Thoracic aorta (tissue), 2 donors: ENCODE measurements at regions not wholly inside any gene's neighbourhood (a gene's known extent, or its start where the extent isn't known, plus 50 kb on each side); places are given as distances from the start of the nearest gene placed in this dataset.

Experiments
- ATAC-seq: fragments of 150-250 bp; one replicate; pipeline ENCODE4 v1.8.0; 2017; ENCODE audit warnings: low read depth; ENCODE audit not compliant: insufficient number of reproducible peaks, low FRiP score
- DNase-seq: peaks from one replicate; pipeline ENCODE4 v3.0.0-alpha.2; 2020; ENCODE audit warnings: low spot score
- H3K27ac ChIP-seq, 2 donors: fragments of 200-600 bp; sonication (generic); 1 replicate in 1 of 2; 2 replicates in 1 of 2; pipeline ENCODE4 v1.5.1; 2016; ENCODE audit warnings: mild to moderate bottlenecking in 2 of 2, moderate library complexity in 2 of 2
- H3K27me3 ChIP-seq: fragments of 200-600 bp; sonication (generic); replicated peaks from 2 replicates; pipeline ENCODE4 v1.6.0; 2016; ENCODE audit warnings: mild to moderate bottlenecking; ENCODE audit not compliant: insufficient read depth
- H3K36me3 ChIP-seq: fragments of 200-600 bp; sonication (generic); one replicate; pipeline ENCODE4 v1.5.1; 2016
- H3K4me1 ChIP-seq, 2 donors: fragments of 200-600 bp; sonication (generic); 1 replicate in 1 of 2; 2 replicates in 1 of 2; pipeline versions ENCODE4 v1.5.1 to v1.6.0; 2016; ENCODE audit warnings: low read depth in 2 of 2, mild to moderate bottlenecking in 1 of 2; ENCODE audit not compliant: control insufficient read depth in 1 of 2
- H3K4me3 ChIP-seq: fragments of 200-600 bp; sonication (generic); 2 replicates; pipeline ENCODE4 v1.5.1; 2016; ENCODE audit warnings: mild to moderate bottlenecking
- H3K9me3 ChIP-seq: fragments of 200-600 bp; sonication (generic); 2 replicates; pipeline ENCODE4 v1.5.1; 2016
- TF ChIP-seq, protein P1 (sequence below): fragments of 200-600 bp; sonication (generic); IDR thresholded peaks from one replicate; pipeline ENCODE4 v1.5.1; 2019; ENCODE audit warnings: antibody characterized with exemption

DNA sequence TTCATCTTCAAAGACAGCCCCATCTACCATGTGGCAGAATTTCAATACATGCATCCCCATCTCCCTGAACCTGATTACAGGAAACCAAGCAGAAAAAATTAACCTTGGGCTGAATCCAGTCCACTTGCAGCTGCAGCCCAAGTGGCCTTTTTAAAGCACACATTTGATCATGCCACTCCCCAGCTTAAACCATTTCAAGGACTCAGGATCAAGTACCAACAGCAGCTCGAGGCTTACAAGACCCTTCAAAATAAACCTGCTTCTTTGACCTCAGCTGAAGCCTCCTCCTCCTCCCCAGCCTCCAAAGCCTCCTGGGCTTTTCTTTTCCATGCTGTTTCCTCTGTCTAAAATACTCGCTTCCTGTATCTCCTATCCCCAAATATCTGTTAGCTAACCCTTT lies 50.7 kb upstream of the KIT start:
- H3K4me1 ChIP-seq, result no peaks in the 10 kb centered on the region
- H3K27me3 ChIP-seq, result no peaks in the 10 kb centered on the region
- no peaks in the 10 kb centered on the region for H3K36me3 ChIP-seq
- no peak overlapping the region for H3K4me3 ChIP-seq
- TF ChIP-seq, protein P1, sequence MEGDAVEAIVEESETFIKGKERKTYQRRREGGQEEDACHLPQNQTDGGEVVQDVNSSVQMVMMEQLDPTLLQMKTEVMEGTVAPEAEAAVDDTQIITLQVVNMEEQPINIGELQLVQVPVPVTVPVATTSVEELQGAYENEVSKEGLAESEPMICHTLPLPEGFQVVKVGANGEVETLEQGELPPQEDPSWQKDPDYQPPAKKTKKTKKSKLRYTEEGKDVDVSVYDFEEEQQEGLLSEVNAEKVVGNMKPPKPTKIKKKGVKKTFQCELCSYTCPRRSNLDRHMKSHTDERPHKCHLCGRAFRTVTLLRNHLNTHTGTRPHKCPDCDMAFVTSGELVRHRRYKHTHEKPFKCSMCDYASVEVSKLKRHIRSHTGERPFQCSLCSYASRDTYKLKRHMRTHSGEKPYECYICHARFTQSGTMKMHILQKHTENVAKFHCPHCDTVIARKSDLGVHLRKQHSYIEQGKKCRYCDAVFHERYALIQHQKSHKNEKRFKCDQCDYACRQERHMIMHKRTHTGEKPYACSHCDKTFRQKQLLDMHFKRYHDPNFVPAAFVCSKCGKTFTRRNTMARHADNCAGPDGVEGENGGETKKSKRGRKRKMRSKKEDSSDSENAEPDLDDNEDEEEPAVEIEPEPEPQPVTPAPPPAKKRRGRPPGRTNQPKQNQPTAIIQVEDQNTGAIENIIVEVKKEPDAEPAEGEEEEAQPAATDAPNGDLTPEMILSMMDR, result no peak
- ATAC-seq (no peak), DNase-seq (no peak)
- no peaks in the 10 kb centered on the region for H3K9me3 ChIP-seq
- no peak overlapping the region for H3K27ac ChIP-seq

GRCh38 chr4:54607521-54607920 lies 50.2 kb upstream of the KIT start:
- ATAC-seq (no peak), DNase-seq (no peak)
- H3K36me3 ChIP-seq, result no peaks in the 10 kb centered on the region
- H3K27me3 ChIP-seq, result no peaks in the 10 kb centered on the region
- H3K9me3 ChIP-seq, result no peaks in the 10 kb centered on the region
- TF ChIP-seq, protein P1, result no peak
- no peak overlapping the region for H3K27ac ChIP-seq
- H3K4me3 ChIP-seq, result no peak overlapping the region
- H3K4me1 ChIP-seq, result no peaks in the 10 kb centered on the region
